G401.6 (cell line): ENCODE measurements at regions not wholly inside any gene's neighbourhood (a gene's known extent, or its start where the extent isn't known, plus 50 kb on each side); places are given as distances from the start of the nearest gene placed in this dataset.
"Not testable (repeated sequence)": the region's sequence is repeated elsewhere in the genome, so short reads cannot be mapped to it uniquely, and the experiment has no call there.

Experiments used
- FAIRE-seq: peaks from 2 replicates; lab custom pipeline; 2012; peaks lifted over from hg19 to GRCh38; lab: Jason Lieb, UNC

DNA sequence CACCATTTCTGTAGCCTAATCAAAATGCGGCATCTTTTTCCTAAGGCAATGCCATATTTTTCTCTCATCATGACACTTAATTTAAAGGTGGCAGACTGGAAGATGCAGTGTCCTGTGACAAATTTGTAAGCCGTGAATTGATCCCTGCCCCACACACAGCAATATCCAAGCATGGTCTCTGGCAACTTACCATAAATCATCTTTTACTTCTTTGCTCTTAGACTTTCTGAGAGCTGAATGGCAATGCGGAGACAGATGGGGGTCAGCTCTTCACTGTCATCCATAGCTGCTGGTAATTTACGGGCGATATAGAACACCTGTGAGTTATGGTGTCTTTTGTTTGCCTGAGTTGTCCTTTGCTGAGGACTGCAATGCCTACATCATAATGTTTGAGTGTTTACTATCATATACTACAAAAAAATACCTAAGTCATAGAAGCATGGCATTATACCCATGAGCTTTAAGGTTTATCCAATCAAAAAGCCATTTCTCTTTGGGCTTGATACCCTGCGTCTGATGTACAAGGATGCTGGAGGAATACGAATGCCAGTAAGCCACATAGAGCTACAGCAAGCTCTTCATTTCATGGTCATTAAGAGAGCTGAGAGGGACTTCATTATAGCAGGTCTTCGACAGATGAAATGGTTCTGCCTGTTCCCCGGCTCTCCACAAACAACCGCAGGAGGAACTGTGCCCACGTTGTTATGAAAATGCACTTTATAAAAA lies 148.1 kb downstream of the TRIML1 start:
- FAIRE-seq: no peak

DNA sequence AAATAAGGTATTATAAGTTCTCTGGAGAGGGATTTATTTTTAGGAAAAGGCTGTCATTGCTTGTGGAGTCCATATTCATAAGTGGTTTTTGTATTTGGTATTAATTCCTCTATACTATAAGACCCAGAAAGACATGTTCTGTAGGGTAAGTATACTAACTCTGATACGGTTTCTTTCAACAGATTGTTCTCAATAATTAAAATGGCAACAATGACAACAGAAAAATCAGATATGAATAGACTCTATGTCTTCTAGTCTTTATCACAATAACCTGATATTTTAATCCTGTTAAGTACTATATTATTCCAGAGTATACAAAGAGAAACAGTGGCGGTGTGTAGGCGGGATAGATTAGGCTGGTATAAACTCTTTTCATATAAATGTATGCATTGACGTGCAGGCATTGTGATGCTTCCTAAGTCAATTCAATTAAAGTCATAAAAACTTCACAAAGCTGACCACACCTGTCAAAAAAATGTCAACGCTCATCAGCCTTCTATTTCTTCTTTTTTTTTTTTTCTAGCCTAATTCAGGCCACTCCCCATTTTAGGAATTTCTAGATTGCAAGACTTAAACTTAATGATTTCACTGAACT lies 150.4 kb downstream of the TRIML1 start:
- FAIRE-seq: no peak

DNA sequence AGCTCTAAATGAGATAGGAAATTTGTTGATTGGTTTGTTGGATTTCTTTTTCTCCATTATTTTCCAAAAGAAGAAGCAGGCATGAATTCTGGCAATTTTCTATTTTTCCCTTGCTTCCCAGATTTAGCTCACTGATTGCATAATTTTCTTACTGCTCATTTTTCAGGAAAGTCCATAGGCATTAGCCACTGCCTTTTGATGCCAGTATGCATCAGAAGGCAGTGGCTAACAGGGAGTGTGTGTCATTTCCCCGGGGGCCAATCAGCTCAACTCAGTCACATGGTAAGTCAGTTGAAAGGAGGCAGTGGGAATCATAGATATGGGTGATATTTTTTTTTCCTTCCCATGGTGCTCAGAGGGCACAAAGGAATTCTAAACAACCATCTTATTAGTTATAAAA lies 156.7 kb downstream of the TRIML1 start:
- no peak for FAIRE-seq

DNA sequence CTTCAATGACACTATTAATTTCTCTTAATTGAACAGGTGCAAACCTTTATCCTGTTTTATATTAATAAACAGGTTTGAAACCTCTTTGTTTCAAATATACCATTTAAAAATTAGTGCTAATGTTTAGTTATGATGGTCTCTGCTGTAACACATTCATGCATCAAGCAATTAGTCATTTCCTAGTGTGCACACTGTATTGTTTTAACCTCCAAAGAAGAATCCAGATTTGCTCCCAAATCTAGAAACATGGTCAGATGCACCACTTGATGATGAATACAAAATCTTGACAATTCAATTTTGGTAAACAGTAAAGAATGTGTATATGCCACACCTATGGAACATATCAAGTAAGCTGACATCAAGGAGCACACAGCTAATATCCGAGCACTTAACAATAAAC lies 157.1 kb downstream of the TRIML1 start:
- no peak for FAIRE-seq

DNA sequence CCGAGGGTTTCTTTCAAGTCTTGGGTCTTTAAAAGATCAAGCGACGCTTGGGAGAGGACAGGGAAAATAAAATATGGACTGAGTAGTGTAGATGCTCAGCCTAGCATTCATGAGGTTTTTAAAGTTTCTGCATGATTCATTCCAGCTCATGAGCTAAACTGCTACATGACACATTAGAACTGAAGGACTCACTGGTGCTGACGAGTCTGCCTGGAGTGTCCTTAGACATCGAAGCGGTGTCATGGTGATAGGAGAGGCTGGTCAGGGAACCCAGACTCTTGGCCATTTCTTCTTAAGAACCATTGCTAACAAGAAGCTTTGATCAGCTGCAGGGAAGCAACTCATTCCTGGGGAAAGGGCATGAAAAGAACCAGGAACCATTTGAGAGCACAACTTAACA lies 158.6 kb downstream of the TRIML1 start:
- FAIRE-seq: no peak

DNA sequence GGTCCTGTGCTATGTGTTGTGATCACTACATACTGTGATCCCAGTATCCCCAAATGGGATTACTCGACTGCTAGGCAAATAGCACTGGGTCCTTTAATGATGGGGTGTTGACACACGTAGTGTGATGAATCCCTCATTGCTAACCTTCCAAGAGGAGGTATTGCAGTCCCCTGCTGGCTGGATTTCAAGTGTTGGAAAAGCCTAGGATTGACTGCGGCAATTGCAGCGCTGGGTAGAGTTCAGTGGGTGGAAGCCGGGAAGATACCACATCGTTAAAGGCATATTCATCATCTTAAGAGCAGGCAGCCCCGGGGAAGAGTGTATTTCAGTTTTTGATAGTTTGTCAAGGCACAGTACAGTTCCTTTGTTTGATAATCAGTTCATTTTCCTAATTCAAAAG lies 159.9 kb downstream of the TRIML1 start:
- FAIRE-seq: no peak

DNA sequence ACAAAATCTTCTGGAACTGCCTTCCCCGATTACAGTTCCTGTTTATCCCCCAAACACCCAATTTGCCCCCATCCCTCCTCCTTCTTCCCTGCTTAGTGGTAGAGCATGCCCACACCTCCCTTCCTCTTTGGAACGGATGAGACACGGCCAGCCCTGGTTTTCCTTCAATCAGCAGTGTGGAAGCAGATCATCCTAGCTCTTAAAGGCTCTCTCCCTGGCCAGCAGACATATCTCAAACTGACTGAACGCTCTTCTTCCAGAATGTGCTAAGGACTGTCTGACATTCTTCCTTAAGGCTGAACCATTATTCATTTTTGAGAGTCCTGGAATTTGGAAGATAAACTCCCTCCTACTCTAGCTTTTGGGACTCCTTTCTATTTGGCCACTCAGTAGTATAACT lies 161.1 kb downstream of the TRIML1 start:
- FAIRE-seq: no peak

DNA sequence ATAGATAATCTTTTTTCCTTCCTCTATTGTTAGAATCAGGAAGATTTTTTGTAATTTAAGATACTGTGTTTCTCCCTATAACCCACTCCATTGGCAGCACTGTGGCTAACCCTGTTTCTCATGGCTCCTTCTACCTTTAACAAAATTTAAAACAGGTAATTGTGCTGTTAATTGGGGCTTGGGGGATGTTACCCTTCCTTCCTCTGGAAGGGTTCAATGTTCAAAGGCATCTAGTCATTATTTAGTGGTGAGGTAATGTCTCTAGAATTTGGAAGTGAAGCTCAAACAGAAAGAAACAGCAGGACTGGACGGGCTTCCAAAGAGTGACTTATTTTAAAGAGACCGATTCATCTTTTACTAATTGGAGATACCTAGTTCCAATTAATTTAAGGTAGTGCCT lies 166.4 kb downstream of the TRIML1 start:
- FAIRE-seq: no peak

DNA sequence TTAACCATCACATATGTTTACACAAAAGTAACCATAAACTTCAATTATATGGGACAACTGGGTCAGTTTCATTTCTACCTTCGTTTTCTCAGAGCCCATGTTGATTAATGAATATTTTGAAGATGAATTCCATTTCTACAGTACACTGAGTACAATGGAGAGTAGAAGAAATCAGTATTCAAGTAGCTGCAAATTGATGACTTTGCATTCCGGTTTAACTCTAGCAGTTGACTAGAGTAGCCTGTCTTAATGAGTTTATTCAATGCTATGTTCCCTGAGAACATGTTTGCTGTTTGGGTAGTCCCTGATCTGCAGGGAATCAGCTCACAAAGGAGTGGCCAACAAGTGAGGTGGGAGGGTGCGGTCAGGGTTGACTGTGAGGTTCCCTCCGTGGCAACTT lies 168.3 kb downstream of the TRIML1 start:
- no peak for FAIRE-seq

DNA sequence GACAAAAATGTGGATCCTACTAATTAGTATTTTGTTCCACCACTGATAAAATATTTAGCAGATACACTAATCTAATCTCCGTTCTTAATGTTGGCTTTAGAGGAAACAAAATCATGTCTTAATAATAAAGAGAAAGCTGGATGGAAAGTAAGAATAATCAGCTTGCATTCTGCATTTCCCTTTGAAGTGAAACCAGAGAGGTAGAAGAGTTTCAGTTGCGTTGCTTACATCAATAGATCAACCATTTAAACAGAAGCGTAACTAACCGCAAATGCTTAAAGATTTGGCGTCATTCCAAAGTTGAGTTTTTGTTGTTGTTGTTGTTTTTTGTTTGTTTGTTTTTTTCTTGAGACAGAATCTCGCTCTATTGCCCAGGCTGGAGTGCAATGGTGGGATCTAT lies 168.9 kb downstream of the TRIML1 start:
- FAIRE-seq: no peak

DNA sequence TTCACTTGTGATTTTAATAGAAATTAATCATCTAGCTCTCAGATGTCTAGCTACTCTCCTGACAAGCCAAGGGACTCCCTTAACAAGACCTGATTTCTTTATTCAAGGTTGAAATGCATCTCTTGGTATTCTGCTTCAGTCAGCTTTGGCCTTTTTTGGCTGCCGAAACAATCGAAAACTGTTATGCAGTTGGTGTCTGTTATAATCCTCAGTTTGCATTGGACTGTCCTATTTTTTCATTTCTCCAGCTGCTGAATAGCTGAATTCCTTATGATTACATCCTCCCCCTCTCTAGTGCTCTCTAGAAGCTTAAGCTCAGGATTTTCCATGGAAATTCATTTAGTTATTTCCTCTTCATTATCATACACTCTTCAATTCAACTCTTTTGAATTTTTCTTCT lies 177.2 kb downstream of the TRIML1 start:
- FAIRE-seq: no peak

DNA sequence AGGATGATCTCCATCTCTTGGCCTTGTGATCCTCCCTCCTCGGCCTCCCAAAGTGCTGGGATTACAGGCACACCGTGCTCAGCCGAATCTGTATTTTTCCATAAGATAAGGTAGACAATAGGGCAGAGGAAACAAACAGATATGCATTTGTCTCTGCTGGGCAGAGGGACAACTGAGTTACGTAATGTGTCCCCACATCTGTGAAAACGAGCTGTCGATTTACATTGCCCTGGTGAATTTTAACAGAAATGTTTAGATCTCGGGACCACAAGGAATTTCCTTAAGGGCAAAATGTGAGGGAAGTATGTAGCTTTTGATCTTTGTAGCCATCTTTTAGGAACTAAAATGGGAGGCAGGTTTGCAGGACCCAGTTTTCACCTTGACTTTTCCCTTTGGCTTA lies 189.7 kb downstream of the TRIML1 start:
- no peak for FAIRE-seq

DNA sequence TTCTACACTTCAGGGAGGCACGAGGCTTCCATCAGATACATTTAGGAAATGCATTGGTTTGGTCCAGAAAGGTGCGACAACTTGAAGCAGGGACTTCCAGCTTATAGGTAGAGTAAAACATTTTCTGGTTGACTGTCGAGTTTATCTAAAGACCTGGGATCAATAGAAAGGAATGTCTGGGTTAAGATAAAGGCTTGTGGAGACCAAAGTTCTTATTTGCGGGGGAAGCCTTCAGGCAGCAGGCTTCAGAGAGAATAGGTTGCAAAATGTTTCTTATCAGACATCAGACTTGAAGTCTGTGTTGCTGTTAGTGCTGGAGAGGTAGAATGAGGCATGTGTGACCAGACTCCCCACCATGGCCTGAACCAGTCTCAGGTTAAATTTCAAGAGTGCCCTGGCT lies 190.3 kb downstream of the TRIML1 start:
- FAIRE-seq: no peak

DNA sequence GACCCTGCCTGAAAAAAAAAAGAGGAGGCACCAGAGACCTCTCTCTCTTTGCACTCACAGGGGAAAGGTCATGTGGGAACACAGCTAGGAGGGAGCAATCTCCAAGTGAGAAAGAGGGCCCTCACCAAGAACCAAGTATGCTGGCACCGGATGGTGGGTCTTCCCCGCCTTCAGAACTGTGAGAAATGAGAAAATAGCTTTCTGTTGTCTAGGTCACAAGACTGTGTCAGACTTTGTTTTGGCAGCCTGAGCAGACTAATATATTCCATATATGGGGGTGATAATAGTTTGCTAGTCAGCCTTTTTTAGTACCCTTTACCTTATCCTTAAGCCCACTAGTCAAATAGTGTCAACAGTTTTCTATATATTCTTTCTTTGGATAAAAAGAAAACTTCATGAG lies 193.0 kb downstream of the TRIML1 start:
- no peak for FAIRE-seq

DNA sequence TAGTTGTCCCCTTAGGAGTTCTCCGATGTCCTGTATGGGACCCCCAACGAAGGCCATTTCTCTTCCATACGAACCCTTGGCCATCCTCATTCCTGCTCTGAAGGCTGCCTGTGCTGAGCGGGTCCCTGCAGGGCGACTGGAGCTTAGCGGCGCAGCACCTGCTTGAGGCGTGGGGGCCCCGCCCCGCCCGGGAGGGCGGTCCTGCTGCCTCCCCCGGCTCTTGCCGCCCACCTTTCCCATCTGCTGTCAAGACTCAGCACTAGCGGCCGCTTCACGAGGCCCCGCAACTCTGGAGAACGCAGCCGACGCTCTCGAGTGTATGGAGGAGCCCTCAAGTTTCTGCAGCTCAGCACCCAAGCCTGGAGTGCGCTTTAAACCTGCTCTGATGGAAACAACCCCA lies 197.7 kb downstream of the TRIML1 start:
- FAIRE-seq: no peak

DNA sequence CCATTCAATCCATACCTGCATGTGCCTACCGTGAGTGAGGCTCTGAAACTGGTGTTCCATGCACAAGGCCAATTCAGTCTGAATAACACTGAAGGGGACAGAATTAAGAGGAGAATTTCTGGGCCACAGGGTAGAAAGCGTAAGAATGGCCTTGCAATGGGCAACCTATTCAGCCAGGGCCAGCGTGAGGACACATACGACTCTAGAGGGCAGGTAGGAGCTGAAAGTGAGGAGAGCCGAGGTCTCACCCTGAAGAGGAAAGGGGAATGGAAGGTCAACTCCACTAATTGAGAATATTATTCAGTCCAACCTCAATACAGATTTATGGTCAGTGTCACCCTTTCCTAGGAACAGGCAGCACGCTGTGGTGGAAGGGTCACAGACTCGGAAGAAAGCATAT lies 202.2 kb downstream of the TRIML1 start:
- FAIRE-seq: no peak

DNA sequence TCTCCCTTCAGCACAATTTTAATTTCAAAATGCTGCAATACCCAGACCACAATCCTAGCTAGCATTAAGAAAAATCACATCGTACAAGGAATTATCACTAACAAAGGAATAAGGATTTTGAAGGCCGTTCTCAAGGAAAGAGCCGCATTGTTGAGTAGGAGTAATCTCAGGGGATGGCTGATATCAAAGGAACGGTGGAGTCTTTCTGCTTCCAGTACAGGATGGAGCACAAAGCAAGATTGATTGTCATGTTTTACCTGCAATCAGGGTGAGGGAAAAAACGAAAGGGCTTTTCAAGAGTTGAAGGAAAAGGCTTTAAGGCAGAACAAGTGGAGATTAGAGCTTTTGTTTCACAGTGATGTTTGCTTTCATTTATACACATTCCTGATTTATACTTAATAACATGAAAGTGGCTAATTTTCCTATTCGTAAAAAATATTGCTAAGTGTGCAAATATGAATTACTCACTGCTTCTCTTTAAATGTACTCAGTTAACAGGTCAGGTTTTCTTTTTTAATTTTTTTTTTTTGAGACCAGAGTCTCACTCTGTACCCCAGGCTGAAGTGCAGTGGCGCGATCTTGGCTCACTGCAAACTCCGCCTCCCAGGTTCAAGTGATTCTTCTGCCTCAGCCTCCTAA lies 207.0 kb downstream of the TRIML1 start:
- no peak for FAIRE-seq

DNA sequence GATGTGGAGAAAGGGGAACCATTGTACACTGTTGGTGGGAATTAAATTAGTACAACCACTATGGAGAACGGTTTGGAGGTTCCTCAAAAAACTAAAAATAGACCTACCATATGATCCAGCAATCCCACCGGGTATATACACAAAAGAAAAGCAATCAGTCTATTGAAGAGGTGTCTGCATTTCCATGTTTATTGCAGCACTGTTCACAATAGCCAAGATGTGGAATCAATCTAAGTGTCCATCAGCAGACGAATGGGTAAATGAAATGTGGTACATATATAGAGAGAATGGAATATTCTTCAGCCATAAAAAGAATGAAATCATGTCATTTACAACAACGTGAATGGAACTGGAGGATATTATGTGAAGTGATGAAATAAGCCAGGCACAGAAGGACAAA lies 208.1 kb downstream of the TRIML1 start:
- no peak for FAIRE-seq

DNA sequence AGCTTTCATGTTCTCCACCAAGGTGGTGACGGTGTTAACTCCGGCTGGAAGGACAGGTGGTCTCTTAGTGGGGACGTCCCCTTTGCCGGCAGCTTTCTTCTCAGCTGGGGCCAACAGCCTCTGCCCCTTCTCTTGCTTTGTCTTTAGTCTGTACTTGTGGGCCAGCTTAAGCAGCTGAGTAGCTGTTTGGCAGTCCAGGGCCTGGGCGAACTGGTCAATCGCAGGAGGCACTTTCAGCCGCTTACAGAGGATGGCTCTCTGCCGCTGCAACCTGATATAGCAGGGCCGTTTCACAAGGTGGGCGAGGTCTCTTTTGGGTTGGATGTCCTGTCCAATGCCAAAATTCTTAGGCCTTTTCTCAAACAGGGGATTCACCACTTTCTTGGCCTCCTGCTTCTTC lies 210.3 kb downstream of the TRIML1 start:
- FAIRE-seq: not testable (repeated sequence)

DNA sequence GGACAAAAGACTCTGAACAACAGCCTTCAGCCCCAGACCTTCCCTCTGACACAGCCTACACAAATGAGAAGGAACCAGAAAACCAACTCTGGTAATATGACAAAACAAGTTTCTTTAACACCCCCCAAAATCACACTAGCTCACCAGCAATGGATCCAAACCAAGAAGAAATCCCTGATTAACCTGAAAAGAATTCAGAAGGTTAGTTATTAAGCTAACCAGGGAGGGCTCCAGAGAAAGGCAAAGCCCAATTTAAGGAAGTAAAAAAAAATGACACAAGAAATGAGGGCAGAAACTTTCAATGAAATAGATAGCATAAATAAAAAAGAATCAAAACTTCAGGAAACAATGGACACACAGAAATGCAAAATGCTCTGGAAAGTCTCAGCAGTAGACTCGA lies 224.0 kb downstream of the TRIML1 start:
- no peak for FAIRE-seq

DNA sequence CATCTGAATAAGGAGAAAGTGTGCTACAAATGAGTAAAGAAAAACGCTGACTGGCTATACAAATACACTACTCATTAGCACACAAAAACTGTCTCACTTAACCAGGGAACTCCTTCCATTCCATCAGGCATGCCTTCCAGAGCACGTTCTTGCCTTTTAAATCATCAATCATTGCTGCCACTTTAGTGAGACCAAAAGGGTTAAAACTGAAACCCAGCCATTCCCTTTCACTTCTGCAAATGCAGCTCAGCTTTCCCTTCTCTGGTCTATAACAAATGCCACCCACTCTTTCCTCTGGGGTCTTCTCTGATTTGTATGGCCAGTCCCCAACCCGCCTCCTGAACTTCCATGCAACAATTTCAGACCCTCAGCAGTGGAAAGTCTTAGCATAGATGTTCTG lies 231.5 kb downstream of the TRIML1 start:
- FAIRE-seq: no peak

DNA sequence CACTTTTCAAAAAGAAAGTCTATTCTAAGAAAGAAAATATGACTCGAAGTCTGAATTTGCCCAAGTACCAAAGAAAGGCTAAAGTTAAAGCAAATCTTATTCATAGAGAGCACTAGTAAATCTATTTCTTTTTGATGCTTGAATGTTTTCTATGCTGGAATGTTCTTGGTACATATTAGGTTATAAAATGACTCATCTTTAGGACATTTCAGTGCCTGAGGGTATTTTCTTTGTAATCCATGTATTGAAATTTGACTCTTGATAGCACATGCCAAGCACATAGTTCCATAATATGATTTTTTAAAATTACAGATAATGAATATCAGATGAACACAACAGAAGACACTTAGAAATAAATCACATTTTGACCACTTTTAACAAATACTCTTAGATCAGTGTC lies 232.8 kb downstream of the TRIML1 start:
- no peak for FAIRE-seq

DNA sequence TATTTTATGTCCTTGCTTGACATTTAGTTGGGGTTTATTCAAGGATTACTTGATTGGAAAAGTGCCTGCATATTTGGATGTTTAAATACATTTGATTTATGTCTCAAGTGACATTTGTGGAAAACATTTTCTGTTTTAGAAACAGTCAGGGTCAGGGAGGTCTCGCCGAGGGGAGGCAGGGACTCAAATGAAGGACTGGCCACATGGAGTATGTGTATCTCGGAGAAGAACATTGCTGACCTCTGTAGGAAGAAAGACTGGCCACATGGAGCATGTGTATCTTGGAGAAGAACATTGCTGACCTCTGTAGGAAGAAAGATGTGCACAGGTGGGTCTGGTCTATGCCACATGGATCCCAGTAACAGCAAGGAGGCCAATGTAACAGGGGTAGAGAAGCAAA lies 233.6 kb downstream of the TRIML1 start:
- FAIRE-seq: no peak

DNA sequence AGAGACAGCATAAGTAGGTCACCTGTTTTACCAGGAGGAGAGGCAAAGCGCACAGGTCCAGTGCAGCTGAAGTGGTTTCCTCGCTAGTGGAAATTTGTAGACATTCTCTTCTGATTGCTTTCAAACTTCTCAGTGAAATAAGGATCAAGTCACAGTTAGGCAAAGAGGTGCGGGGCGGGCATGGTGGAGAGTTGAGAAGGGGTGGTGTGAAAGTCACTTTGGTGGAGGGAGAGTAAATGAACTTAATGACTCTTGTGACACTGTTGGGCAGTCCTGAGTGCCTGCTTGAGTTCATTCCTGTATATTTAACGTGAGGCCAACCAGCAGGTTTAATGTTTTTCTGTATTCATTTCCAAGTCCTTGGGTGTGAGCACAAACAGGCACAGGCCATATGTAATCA lies 235.6 kb downstream of the TRIML1 start:
- FAIRE-seq: no peak
